PC-3 (cell line): ENCODE measurements at regions not wholly inside any gene's neighbourhood (a gene's known extent, or its start where the extent isn't known, plus 50 kb on each side); places are given as distances from the start of the nearest gene placed in this dataset.

Source experiments
- CTCF ChIP-seq: fragments of 300-600 bp; sonication (generic); conservative IDR thresholded peaks from 2 replicates; pipeline ENCODE4 v1.5.1; 2017; ENCODE audit warnings: antibody characterized with exemption, low read depth, mild to moderate bottlenecking, low read length
- EZH2 ChIP-seq: fragments of 300-600 bp; sonication (generic); IDR thresholded peaks from one replicate; pipeline ENCODE4 v1.6.1; 2017; ENCODE audit warnings: antibody characterized with exemption, mild to moderate bottlenecking, low read length; ENCODE audit not compliant: unreplicated experiment
- EZH2phosphoT487 ChIP-seq: fragments of 300-600 bp; sonication (generic); IDR thresholded peaks from 2 replicates; pipeline ENCODE4 v1.6.1; 2018; ENCODE audit warnings: mild to moderate bottlenecking, antibody characterized with exemption, low read length, borderline replicate concordance

- TF ChIP-seq CTCF, result no peak
- TF ChIP-seq EZH2phosphoT487, result no peak
- TF ChIP-seq EZH2, result no peak
Observed at GRCh38 chr16:54203384-54203783, 83.2 kb downstream of the IRX3 start.
